Hepatocyte (in vitro differentiated cells): ENCODE measurements at regions not wholly inside any gene's neighbourhood (a gene's known extent, or its start where the extent isn't known, plus 50 kb on each side); places are given as distances from the start of the nearest gene placed in this dataset.

Source experiments
- CTCF ChIP-seq: fragments of 200-600 bp; sonication (generic); IDR thresholded peaks from 2 replicates; pipeline ENCODE4 v1.5.1; 2016; ENCODE audit warnings: antibody characterized with exemption, mild to moderate bottlenecking; ENCODE audit not compliant: poor library complexity
- EZH2 ChIP-seq: fragments of 200-600 bp; sonication (generic); IDR thresholded peaks from 2 replicates; pipeline ENCODE4 v1.6.1; 2016; ENCODE audit warnings: antibody characterized with exemption, mild to moderate bottlenecking, borderline replicate concordance

GRCh38 chrX:131617182-131617581 lies 73.3 kb downstream of the OR13H1 start:
- TF ChIP-seq CTCF = no peak
- TF ChIP-seq EZH2 = no peak
